HepG2 (cell line): ENCODE measurements at regions not wholly inside any gene's neighbourhood (a gene's known extent, or its start where the extent isn't known, plus 50 kb on each side); places are given as distances from the start of the nearest gene placed in this dataset.

Experiments
- ATAC-seq: fragments of 200-7000 bp; cut with Tn5 transposase; 3 replicates; pipeline ENCODE4 v1.9.1; 2020; ENCODE audit warnings: mild to moderate bottlenecking, moderate library complexity
- BruUV-seq: library from RNA; stranded (reverse); fragments of 400-500 nt; replicated peaks from 2 replicates; lab custom pipeline; 2021; lab: Mats Ljungman, UMichigan
- CTCF ChIA-PET: fragments of 300-600 bp; formaldehyde crosslinking; extraction: SDS; loops from one replicate; lab custom pipeline; 2021; ENCODE audit warnings: low total read pairs, inconsistent platforms, low intra/inter-chr PET ratio; lab: Yijun Ruan, JAX
- POLR2A ChIA-PET: fragments of 350-600 bp; sonication (Branson Sonifier 250); formaldehyde crosslinking; loops from one replicate; lab custom pipeline; 2020; ENCODE audit warnings: antibody characterized with exemption, inconsistent platforms; lab: Yijun Ruan, JAX
- DNase-seq: peaks from one replicate; pipeline ENCODE4 v3.0.0-alpha.2; 2015; ENCODE audit warnings: low spot score
- FAIRE-seq: peaks from 3 replicates; lab custom pipeline; 2011; peaks lifted over from hg19 to GRCh38; lab: Jason Lieb, UNC
- H2AFZ ChIP-seq: one replicate; pipeline ENCODE4 v1.6.1; 2011; ENCODE audit warnings: low read length, inconsistent platforms
- H3K27ac ChIP-seq: fragments of 300-600 bp; 3 replicates; pipeline ENCODE4 v1.8.0; 2011; ENCODE audit warnings: mixed run types, mild to moderate bottlenecking, mixed read lengths, low read length, inconsistent platforms; ENCODE audit not compliant: insufficient read depth; ENCODE audit errors: extremely low read length
- H3K27me3 ChIP-seq, 2 experiments: fragments of 200-600 bp in 1 of 2; 2 replicates in 1 of 2; 3 replicates in 1 of 2; pipeline versions ENCODE4 v1.6.0 to v1.8.0; 2011; ENCODE audit warnings: low read length in 2 of 2, mild to moderate bottlenecking in 2 of 2, moderate library complexity in 2 of 2, inconsistent platforms in 1 of 2; ENCODE audit not compliant: insufficient read depth in 2 of 2, control insufficient read depth in 1 of 2
- H3K36me3 ChIP-seq, 2 experiments: fragments of 200-600 bp in 1 of 2; replicated peaks in 1 of 2; 2 replicates in 1 of 2; 3 replicates in 1 of 2; pipeline versions ENCODE4 v1.5.1 to v1.8.0; 2011; ENCODE audit warnings: low read length in 2 of 2, inconsistent platforms in 1 of 2; ENCODE audit not compliant: insufficient read depth in 2 of 2, control insufficient read depth in 1 of 2
- H3K4me1 ChIP-seq: 2 replicates; pipeline ENCODE4 v1.5.1; 2012; ENCODE audit warnings: low read length, inconsistent platforms; ENCODE audit not compliant: insufficient read depth
- H3K4me2 ChIP-seq: 2 replicates; pipeline ENCODE4 v1.6.0; 2011; ENCODE audit warnings: low read depth, low read length, inconsistent platforms
- H3K4me3 ChIP-seq, 3 experiments: fragments of 200-600 bp in 1 of 3; sonication (generic), shearing (Covaris generic) in 1 of 3; replicated peaks in 1 of 3; 2 replicates each; pipeline ENCODE4 v1.5.1; 2011 to 2016; ENCODE audit warnings: low read length in 3 of 3, inconsistent platforms in 2 of 3, low read depth in 2 of 3, mild to moderate bottlenecking in 2 of 3, control low read depth in 1 of 3, mixed read lengths in 1 of 3; ENCODE audit not compliant: insufficient read depth in 1 of 3
- H3K79me2 ChIP-seq: one replicate; pipeline ENCODE4 v1.6.1; 2011; ENCODE audit warnings: low read length, inconsistent platforms; ENCODE audit not compliant: insufficient read depth
- H3K9ac ChIP-seq: 2 replicates; pipeline ENCODE4 v1.6.0; 2011; ENCODE audit warnings: mild to moderate bottlenecking, low read depth, low read length, inconsistent platforms; ENCODE audit not compliant: insufficient read depth
- H3K9me3 ChIP-seq: 2 replicates; pipeline ENCODE4 v1.5.1; 2012; ENCODE audit warnings: mild to moderate bottlenecking, low read length
- H4K20me1 ChIP-seq: 2 replicates; pipeline ENCODE4 v1.6.0; 2011; ENCODE audit warnings: inconsistent platforms, mild to moderate bottlenecking, low read length, moderate library complexity; ENCODE audit not compliant: insufficient read depth
- ATAD3A ChIP-seq: sonication (generic); formaldehyde crosslinking; IDR thresholded peaks from 2 replicates; pipeline ENCODE4 v1.4.0; 2020; ENCODE audit warnings: missing genetic modification reagents
- CAMTA2 ChIP-seq: sonication (generic); formaldehyde crosslinking; IDR thresholded peaks from 2 replicates; pipeline ENCODE4 v1.4.0; 2020; ENCODE audit warnings: mild to moderate bottlenecking, missing genetic modification reagents, borderline replicate concordance
- CREB3 ChIP-seq: sonication (generic); formaldehyde crosslinking; IDR thresholded peaks from 2 replicates; pipeline ENCODE4 v1.5.0; 2020; ENCODE audit warnings: missing genetic modification reagents
- GRHL1 ChIP-seq: sonication (generic); formaldehyde crosslinking; conservative IDR thresholded peaks from 2 replicates; pipeline ENCODE4 v1.8.0; 2022; ENCODE audit warnings: missing genetic modification reagents
- HMG20B ChIP-seq: conservative IDR thresholded peaks from 2 replicates; pipeline ENCODE4 v1.6.1; 2016; ENCODE audit warnings: missing genetic modification reagents, missing compliant biosample characterization
- RCOR2 ChIP-seq: IDR thresholded peaks from 2 replicates; pipeline ENCODE4 v1.6.1; 2016; ENCODE audit warnings: missing biosample characterization, missing genetic modification reagents
- THAP11 ChIP-seq: IDR thresholded peaks from 2 replicates; pipeline ENCODE4 v1.6.1; 2016; ENCODE audit warnings: missing biosample characterization, missing genetic modification reagents
- ZBTB37 ChIP-seq: sonication (generic); formaldehyde crosslinking; IDR thresholded peaks from 2 replicates; pipeline ENCODE4 v1.4.0; 2020; ENCODE audit warnings: mild to moderate bottlenecking, missing genetic modification reagents
- ZBTB46 ChIP-seq: sonication (generic); formaldehyde crosslinking; IDR thresholded peaks from 2 replicates; pipeline ENCODE4 v1.4.0; 2020; ENCODE audit warnings: mild to moderate bottlenecking, missing genetic modification reagents, borderline replicate concordance
- ZNF263 ChIP-seq: sonication (generic); formaldehyde crosslinking; IDR thresholded peaks from 2 replicates; pipeline ENCODE4 v1.4.0; 2020; ENCODE audit warnings: missing genetic modification reagents
- WGBS: methylation state at CpG from one replicate; pipeline ENCODE4 v1.1.6; 2017; ENCODE audit warnings: low lambda C conversion rate; 5-methylcytosine and 5-hydroxymethylcytosine counted together
- in situ Hi-C: cut with HindIII; loops from 2 replicates; pipeline ENCODE4 v1.10.0; 2017; ENCODE audit warnings: low pct_unique_long_range_greater_than_20kb; ENCODE audit not compliant: extremely low pct_ligation_motif_present
- intact Hi-C: fragments of 100-400 bp; cut with micrococcal nuclease; formaldehyde crosslinking; loops from one replicate; pipeline ENCODE4 v1.10.0; 2022; ENCODE audit not compliant: unreplicated experiment

DNA sequence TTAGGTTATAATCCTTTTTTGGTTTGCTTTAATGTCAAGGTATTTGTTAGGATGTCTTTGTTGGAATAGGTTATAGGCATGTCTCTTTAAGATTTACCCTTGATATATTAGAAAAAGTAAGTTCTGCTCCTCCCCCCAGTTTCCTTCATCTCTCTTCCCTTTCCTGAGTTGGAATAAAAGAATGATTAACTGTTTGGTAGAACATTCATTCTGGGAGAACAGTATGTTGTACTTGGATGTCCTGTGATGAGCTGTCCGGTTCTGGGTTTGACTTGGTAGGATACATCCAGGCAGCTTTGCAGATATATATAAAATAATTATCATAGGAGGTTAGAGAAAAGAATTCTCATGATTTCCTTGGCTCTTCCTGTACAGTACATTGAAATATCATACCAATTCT is 199.6 kb upstream of the RREB1 start:
- no peak overlapping the region for H3K9ac ChIP-seq
- WGBS = 44% methylated on average over 1 of the region's 1 CpG
- peaks cover 0 to 25% of the 10 kb centered on the region in 2 experiments; a peak in 3 of 5 replicates for H3K27me3 ChIP-seq
- FAIRE-seq (no peak), DNase-seq (no peak), ATAC-seq (no peak)
- no TSS peak for BruUV-seq
- H2AFZ ChIP-seq = no peak overlapping the region
- no peak overlapping the region for H3K4me3 ChIP-seq
- POLR2A ChIA-PET = no interaction called here
- TF ChIP-seq CREB3 = no peak
- TF ChIP-seq ATAD3A (CRISPR knock-in tag) = no peak
- no peak for TF ChIP-seq GRHL1 (CRISPR knock-in tag)
- no peak for TF ChIP-seq RCOR2
- no peak for TF ChIP-seq CAMTA2
- TF ChIP-seq ZBTB46 (CRISPR knock-in tag) = no peak
- TF ChIP-seq ZBTB37 (CRISPR knock-in tag) = no peak
- no peak for TF ChIP-seq HMG20B (CRISPR knock-in tag)
- TF ChIP-seq ZNF263 = no peak
- no peak for TF ChIP-seq THAP11 (CRISPR knock-in tag)
- H3K4me1 ChIP-seq = no peaks in the 10 kb centered on the region
- no peaks in the 10 kb centered on the region for H4K20me1 ChIP-seq
- H3K9me3 ChIP-seq = no peaks in the 10 kb centered on the region
- H3K27ac ChIP-seq = no peak overlapping the region
- in situ Hi-C loops = no loop called here
- CTCF ChIA-PET = no interaction called here
- H3K36me3 ChIP-seq = no peaks in the 10 kb centered on the region
- H3K79me2 ChIP-seq = no peaks in the 10 kb centered on the region
- no peak overlapping the region for H3K4me2 ChIP-seq
- intact Hi-C loops = no loop called here
